ENCODE measurements at regions not wholly inside any gene's neighbourhood (a gene's known extent, or its start where the extent isn't known, plus 50 kb on each side); places are given as distances from the start of the nearest gene placed in this dataset.
"Not testable (repeated sequence)": the region's sequence is repeated elsewhere in the genome, so short reads cannot be mapped to it uniquely, and the experiment has no call there.

GRCh38 chr1:858649-859041, 65.1 kb upstream of the SAMD11 start:
- TF ChIP-seq CTCF, POLR2A (IDR thresholded peaks at IDR 0.05): not testable (repeated sequence)

All from body of pancreas (tissue), 4 donors.